22Rv1 (cell line): ENCODE measurements at regions not wholly inside any gene's neighbourhood (a gene's known extent, or its start where the extent isn't known, plus 50 kb on each side); places are given as distances from the start of the nearest gene placed in this dataset.

ENCODE experiments used
- ZFX ChIP-seq: fragments of 450-650 bp; IDR thresholded peaks from 2 replicates; pipeline ENCODE4 v1.6.1; 2017; ENCODE audit warnings: antibody characterized with exemption, borderline replicate concordance
- TF ChIP-seq, protein P1 (sequence below): fragments of 450-650 bp; IDR thresholded peaks from 2 replicates; pipeline ENCODE4 v1.5.1; 2017; ENCODE audit warnings: mild to moderate bottlenecking

DNA sequence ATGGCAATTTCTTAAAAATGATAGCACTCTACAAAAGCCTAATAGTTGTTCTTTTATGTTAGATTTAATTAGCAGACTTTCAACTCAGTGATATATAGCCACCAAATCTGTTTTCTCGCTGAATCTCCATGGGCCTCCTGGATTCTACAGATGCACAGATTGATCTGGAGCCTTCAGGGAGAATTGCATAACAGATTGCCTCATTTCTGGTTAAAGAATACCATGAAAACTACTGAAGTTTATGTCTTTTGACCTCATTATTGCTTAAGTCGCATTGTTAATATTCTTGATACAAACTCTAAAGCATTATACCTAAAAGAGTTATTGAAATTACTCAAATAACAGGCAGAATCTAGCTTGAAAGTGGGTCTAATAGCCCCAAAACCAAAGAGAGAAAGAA lies 53.7 kb upstream of the PRR20A start:
- TF ChIP-seq, protein P1, sequence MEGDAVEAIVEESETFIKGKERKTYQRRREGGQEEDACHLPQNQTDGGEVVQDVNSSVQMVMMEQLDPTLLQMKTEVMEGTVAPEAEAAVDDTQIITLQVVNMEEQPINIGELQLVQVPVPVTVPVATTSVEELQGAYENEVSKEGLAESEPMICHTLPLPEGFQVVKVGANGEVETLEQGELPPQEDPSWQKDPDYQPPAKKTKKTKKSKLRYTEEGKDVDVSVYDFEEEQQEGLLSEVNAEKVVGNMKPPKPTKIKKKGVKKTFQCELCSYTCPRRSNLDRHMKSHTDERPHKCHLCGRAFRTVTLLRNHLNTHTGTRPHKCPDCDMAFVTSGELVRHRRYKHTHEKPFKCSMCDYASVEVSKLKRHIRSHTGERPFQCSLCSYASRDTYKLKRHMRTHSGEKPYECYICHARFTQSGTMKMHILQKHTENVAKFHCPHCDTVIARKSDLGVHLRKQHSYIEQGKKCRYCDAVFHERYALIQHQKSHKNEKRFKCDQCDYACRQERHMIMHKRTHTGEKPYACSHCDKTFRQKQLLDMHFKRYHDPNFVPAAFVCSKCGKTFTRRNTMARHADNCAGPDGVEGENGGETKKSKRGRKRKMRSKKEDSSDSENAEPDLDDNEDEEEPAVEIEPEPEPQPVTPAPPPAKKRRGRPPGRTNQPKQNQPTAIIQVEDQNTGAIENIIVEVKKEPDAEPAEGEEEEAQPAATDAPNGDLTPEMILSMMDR: no peak
- no peak for TF ChIP-seq ZFX
